HG03460 (cell line): ENCODE measurements at regions not wholly inside any gene's neighbourhood (a gene's known extent, or its start where the extent isn't known, plus 50 kb on each side); places are given as distances from the start of the nearest gene placed in this dataset.
"Not testable (repeated sequence)": the region's sequence is repeated elsewhere in the genome, so short reads cannot be mapped to it uniquely, and the experiment has no call there.

Source experiments
- ATAC-seq: cut with Tn5 transposase; IDR thresholded peaks from one replicate; pipeline ENCODE4 v1.9.1; 2021; ENCODE audit not compliant: unreplicated experiment

GRCh38 chr4:131725521-131725920, 1423.6 kb upstream of the PCDH10 start:
- not testable (repeated sequence) for ATAC-seq

GRCh38 chr4:131726940-131727339, 1422.2 kb upstream of the PCDH10 start:
- not testable (repeated sequence) for ATAC-seq

- not testable (repeated sequence) for ATAC-seq
These were observed 1421.7 kb upstream of the PCDH10 start for GRCh38 chr4:131727418-131727817.

- not testable (repeated sequence) for ATAC-seq
These were observed 1419.9 kb upstream of the PCDH10 start for GRCh38 chr4:131729205-131729604.

- not testable (repeated sequence) for ATAC-seq
These were observed 1419.2 kb upstream of the PCDH10 start for GRCh38 chr4:131729716-131730398.

- ATAC-seq = not testable (repeated sequence)
These were observed 1418.5 kb upstream of the PCDH10 start for GRCh38 chr4:131730574-131730973.

- not testable (repeated sequence) for ATAC-seq
These were observed 1417.0 kb upstream of the PCDH10 start for GRCh38 chr4:131732034-131732630.

GRCh38 chr4:131734321-131734720, 1414.8 kb upstream of the PCDH10 start:
- not testable (repeated sequence) for ATAC-seq

- not testable (repeated sequence) for ATAC-seq
These were observed 1414.2 kb upstream of the PCDH10 start for GRCh38 chr4:131734851-131735385.

GRCh38 chr4:131738991-131739390, 1410.1 kb upstream of the PCDH10 start:
- not testable (repeated sequence) for ATAC-seq

- ATAC-seq = not testable (repeated sequence)
These were observed 1407.3 kb upstream of the PCDH10 start for GRCh38 chr4:131741836-131742235.

- ATAC-seq = not testable (repeated sequence)
These were observed 1406.4 kb upstream of the PCDH10 start for GRCh38 chr4:131742536-131743205.

- not testable (repeated sequence) for ATAC-seq
These were observed 1405.7 kb upstream of the PCDH10 start for GRCh38 chr4:131743348-131743747.

GRCh38 chr4:131747203-131747602, 1401.9 kb upstream of the PCDH10 start:
- not testable (repeated sequence) for ATAC-seq

GRCh38 chr4:131749224-131749623, 1399.9 kb upstream of the PCDH10 start:
- not testable (repeated sequence) for ATAC-seq

- ATAC-seq = not testable (repeated sequence)
These were observed 1399.1 kb upstream of the PCDH10 start for GRCh38 chr4:131750006-131750405.

- not testable (repeated sequence) for ATAC-seq
These were observed 1398.6 kb upstream of the PCDH10 start for GRCh38 chr4:131750469-131750868.

- ATAC-seq = not testable (repeated sequence)
These were observed 1386.9 kb upstream of the PCDH10 start for GRCh38 chr4:131762234-131762633.

GRCh38 chr4:131764730-131765129, 1384.4 kb upstream of the PCDH10 start:
- ATAC-seq = no peak

- ATAC-seq = not testable (repeated sequence)
These were observed 1374.7 kb upstream of the PCDH10 start for GRCh38 chr4:131774382-131774781.

- ATAC-seq = not testable (repeated sequence)
These were observed 1338.5 kb upstream of the PCDH10 start for GRCh38 chr4:131810565-131810964.
